ENCODE measurements at regions not wholly inside any gene's neighbourhood (a gene's known extent, or its start where the extent isn't known, plus 50 kb on each side); places are given as distances from the start of the nearest gene placed in this dataset.

GRCh38 chr9:16112116-16112515 lies 559.3 kb downstream of the CCDC171 start:
- DNase-seq, result no peak
- H3K9ac ChIP-seq (ENCODE audit: low read depth in 2 of 2, low read length in 2 of 2), result no peak overlapping the region
- no peaks in the 10 kb centered on the region for H3K9me3 ChIP-seq
- H3K36me3 ChIP-seq, result no peaks in the 10 kb centered on the region
- no peak overlapping the region for H3K27ac ChIP-seq
- H3K27me3 ChIP-seq, result no peaks in the 10 kb centered on the region
- H3K4me3 ChIP-seq, result no peak overlapping the region
- intact Hi-C loops (cut with DNase I), result no loop called here
- TF ChIP-seq CTCF (IDR thresholded peaks at IDR 0.05), result no peak
- no peaks in the 10 kb centered on the region for H3K4me1 ChIP-seq

- Histone ChIP-seq H3K4me1 (no peaks in the 10 kb centered on the region), H3K27me3 (no peaks in the 10 kb centered on the region), H3K9me3 (no peaks in the 10 kb centered on the region), H3K36me3 (no peaks in the 10 kb centered on the region), H3K4me3 (no peak overlapping the region), H3K9ac (ENCODE audit: low read depth in 2 of 2, low read length in 2 of 2) (no peak overlapping the region), H3K27ac (no peak overlapping the region)
- DNase-seq, result no peak
- no peak for TF ChIP-seq CTCF (IDR thresholded peaks at IDR 0.05)
- intact Hi-C loops (cut with DNase I), result no loop called here
Measured at GRCh38 chr9:16115994-16116393, 563.2 kb downstream of the CCDC171 start.

- no peaks in the 10 kb centered on the region for H3K27me3 ChIP-seq
- no peak for DNase-seq
- no peak overlapping the region for H3K27ac ChIP-seq
- H3K9me3 ChIP-seq, result no peaks in the 10 kb centered on the region
- H3K9ac ChIP-seq (ENCODE audit: low read depth in 2 of 2, low read length in 2 of 2), result no peak overlapping the region
- no peak overlapping the region for H3K4me3 ChIP-seq
- TF ChIP-seq CTCF (IDR thresholded peaks at IDR 0.05), result no peak
- H3K4me1 ChIP-seq, result no peaks in the 10 kb centered on the region
- intact Hi-C loops (cut with DNase I), result no loop called here
- no peaks in the 10 kb centered on the region for H3K36me3 ChIP-seq
Measured at GRCh38 chr9:16118043-16118442, 565.2 kb downstream of the CCDC171 start.

- Histone ChIP-seq H3K9ac (ENCODE audit: low read depth in 2 of 2, low read length in 2 of 2) (no peak overlapping the region), H3K9me3 (no peaks in the 10 kb centered on the region), H3K4me3 (no peak overlapping the region), H3K27me3 (no peaks in the 10 kb centered on the region), H3K27ac (no peak overlapping the region), H3K36me3 (no peaks in the 10 kb centered on the region), H3K4me1 (no peaks in the 10 kb centered on the region)
- intact Hi-C loops (cut with DNase I), result no loop called here
- TF ChIP-seq CTCF (IDR thresholded peaks at IDR 0.05), result no peak
- no peak for DNase-seq
Measured at GRCh38 chr9:16119261-16120230, 566.7 kb downstream of the CCDC171 start.

- no peak for DNase-seq
- intact Hi-C loops (cut with DNase I), result no loop called here
- no peaks in the 10 kb centered on the region for H3K4me1 ChIP-seq
- H3K36me3 ChIP-seq, result no peaks in the 10 kb centered on the region
- no peak overlapping the region for H3K27ac ChIP-seq
- H3K4me3 ChIP-seq, result no peak overlapping the region
- no peak for TF ChIP-seq CTCF (IDR thresholded peaks at IDR 0.05)
- H3K27me3 ChIP-seq, result no peaks in the 10 kb centered on the region
- no peaks in the 10 kb centered on the region for H3K9me3 ChIP-seq
- no peak overlapping the region for H3K9ac ChIP-seq (ENCODE audit: low read depth in 2 of 2, low read length in 2 of 2)
Measured at GRCh38 chr9:16120231-16120641, 567.4 kb downstream of the CCDC171 start.
